ENCODE measurements at regions not wholly inside any gene's neighbourhood (a gene's known extent, or its start where the extent isn't known, plus 50 kb on each side); places are given as distances from the start of the nearest gene placed in this dataset.

DNA sequence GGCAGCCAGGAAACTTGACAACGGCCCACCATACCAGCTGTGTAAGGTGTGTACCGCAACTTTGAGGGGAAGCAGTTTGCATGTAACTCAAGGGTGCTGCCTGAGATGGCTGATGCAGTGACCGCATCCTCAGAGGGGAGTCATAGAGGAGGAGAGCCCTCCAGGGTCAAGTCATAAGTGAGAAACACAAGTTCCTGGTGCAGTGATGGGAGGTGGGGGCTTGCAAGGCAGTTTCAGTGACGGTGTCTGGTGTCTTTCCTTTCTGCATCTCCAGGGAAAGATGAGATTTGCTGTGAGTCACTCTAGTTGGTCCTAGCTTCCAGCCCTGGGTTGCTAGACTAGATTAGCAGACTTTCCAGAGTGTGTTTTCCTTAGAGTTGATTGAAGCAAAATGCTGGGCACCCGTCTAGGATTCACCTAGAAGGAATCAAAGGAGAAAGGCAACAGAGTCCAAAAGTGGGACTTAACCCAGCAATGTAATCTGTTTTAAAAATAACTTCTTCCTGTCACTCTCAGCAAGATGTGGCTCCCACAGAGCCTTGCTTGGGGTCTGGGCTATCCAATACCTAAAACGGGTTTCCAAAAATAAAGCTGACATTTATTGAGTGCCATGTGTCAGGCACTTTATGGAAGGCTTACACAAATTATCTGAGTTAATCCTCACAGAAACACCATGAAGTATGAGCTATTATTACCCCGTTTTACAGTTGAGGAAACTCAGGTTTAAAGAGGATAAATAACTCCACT is 265.4 kb upstream of the PLET1 start:
- Histone ChIP-seq H3K4me3 (ENCODE audit: low read depth, low read length) (no peak overlapping the region), H3K4me2 (ENCODE audit: low read length) (no peak overlapping the region), H3K36me3 (ENCODE audit: control insufficient read depth, insufficient read depth, low read length) (no peaks in the 10 kb centered on the region), H3K27me3 (ENCODE audit: control insufficient read depth, insufficient read depth, low read length) (no peaks in the 10 kb centered on the region), H3K79me2 (no peaks in the 10 kb centered on the region), H3K4me1 (no peaks in the 10 kb centered on the region), H3K9ac (no peak overlapping the region), H3K27ac (no peak overlapping the region), H3K9me3 (ENCODE audit: control insufficient read depth, low read length) (no peaks in the 10 kb centered on the region), H2AFZ (no peak overlapping the region)
- no peak for TF ChIP-seq CTCF (IDR thresholded peaks at IDR 0.05)

DNA sequence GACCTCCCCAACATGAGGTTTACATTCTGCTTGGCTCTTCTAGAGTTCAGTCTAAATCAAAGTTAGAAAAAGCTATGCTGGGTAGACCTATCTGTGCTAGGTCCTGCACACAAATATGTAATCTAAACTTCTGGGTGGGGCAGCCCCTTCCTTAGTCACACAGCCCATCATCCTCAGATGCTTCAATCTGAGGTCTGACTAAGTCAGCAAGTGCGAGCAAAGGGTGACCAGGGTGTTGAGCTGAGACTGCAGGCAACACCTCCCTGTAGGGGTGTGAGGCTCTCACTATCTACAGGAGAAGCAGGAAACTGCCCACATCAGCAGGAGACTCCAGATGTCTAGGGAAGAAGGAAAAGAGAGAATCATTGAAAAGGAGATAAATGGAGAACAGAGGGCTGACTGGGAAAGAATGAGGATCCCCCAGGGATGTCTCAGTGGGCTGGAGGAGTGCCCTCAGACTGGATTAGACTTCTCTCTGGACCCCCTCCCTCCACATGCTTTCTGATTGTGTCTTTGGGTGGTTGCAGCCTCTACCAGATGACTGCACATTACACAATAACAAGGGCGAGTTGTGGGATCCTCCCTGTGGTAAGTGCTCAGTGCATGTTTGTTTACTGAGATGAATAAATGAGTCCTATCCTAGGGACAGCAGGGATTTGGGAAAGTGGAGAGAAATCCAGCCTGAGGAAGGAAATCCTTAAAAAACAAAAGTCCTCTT is 266.2 kb upstream of the PLET1 start:
- Histone ChIP-seq H3K4me2 (ENCODE audit: low read length) (no peak overlapping the region), H3K4me1 (no peaks in the 10 kb centered on the region), H3K9ac (no peak overlapping the region), H3K4me3 (ENCODE audit: low read depth, low read length) (no peak overlapping the region), H2AFZ (no peak overlapping the region), H3K27me3 (ENCODE audit: control insufficient read depth, insufficient read depth, low read length) (no peaks in the 10 kb centered on the region), H3K36me3 (ENCODE audit: control insufficient read depth, insufficient read depth, low read length) (no peaks in the 10 kb centered on the region), H3K79me2 (no peaks in the 10 kb centered on the region), H3K27ac (no peak overlapping the region), H3K9me3 (ENCODE audit: control insufficient read depth, low read length) (no peaks in the 10 kb centered on the region)
- no peak for TF ChIP-seq CTCF (IDR thresholded peaks at IDR 0.05)

DNA sequence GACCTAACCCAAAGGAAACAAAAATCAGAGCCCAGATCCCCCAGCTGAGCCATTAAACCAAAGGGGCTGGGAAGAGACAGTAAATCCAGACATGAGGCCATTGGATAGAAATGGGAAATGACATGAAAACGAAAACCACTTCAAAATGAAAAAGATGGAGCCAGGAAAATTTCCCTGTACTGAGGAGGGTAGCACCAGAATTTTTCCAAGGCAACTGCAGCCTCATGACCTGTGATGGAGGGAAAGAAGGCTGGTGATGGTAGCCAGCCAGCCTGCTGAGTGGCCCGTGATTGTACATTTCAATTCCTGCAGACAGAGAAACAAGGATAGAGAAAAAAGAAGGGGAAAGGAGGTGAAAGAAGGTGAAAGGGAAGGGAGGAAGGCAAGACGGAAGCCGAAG is 268.4 kb upstream of the PLET1 start:
- no peaks in the 10 kb centered on the region for H3K36me3 ChIP-seq (ENCODE audit: control insufficient read depth, insufficient read depth, low read length)
- no peak overlapping the region for H3K27ac ChIP-seq
- no peaks in the 10 kb centered on the region for H3K9me3 ChIP-seq (ENCODE audit: control insufficient read depth, low read length)
- no peak overlapping the region for H3K4me2 ChIP-seq (ENCODE audit: low read length)
- no peak for TF ChIP-seq CTCF (IDR thresholded peaks at IDR 0.05)
- H3K4me3 ChIP-seq (ENCODE audit: low read depth, low read length): no peak overlapping the region
- H3K27me3 ChIP-seq (ENCODE audit: control insufficient read depth, insufficient read depth, low read length): no peaks in the 10 kb centered on the region
- H3K79me2 ChIP-seq: no peaks in the 10 kb centered on the region
- no peak overlapping the region for H3K9ac ChIP-seq
- no peak overlapping the region for H2AFZ ChIP-seq
- H3K4me1 ChIP-seq: no peaks in the 10 kb centered on the region

DNA sequence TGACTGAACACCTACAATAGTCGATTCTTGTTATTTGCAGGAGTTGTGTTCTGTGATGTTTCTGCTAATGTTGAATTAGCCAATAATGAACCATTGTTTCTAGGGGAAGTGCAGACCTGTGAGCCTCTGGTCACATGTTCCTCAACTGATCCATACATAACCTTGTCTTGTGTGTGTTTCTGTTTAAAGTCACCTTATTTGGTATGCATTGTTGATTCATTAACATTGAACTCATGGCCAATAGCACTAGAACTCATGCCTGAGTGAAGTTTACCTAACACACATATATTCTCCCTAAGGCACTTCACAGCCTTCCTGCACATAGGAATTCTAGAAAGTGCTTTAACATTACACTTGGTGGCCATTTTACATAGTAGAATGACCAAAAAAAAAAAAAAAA is 271.8 kb upstream of the PLET1 start:
- no peak for TF ChIP-seq CTCF (IDR thresholded peaks at IDR 0.05)
- no peaks in the 10 kb centered on the region for H3K4me1 ChIP-seq

More for the DNA sequence above, 271.8 kb upstream of the PLET1 start:
- Histone ChIP-seq H3K9ac (no peak overlapping the region), H3K27me3 (ENCODE audit: control insufficient read depth, insufficient read depth, low read length) (no peaks in the 10 kb centered on the region), H2AFZ (no peak overlapping the region), H3K9me3 (ENCODE audit: control insufficient read depth, low read length) (no peaks in the 10 kb centered on the region), H3K4me3 (ENCODE audit: low read depth, low read length) (no peak overlapping the region), H3K4me2 (ENCODE audit: low read length) (no peak overlapping the region), H3K79me2 (no peaks in the 10 kb centered on the region), H3K27ac (no peak overlapping the region), H3K36me3 (ENCODE audit: control insufficient read depth, insufficient read depth, low read length) (no peaks in the 10 kb centered on the region)
